ENCODE measurements at regions not wholly inside any gene's neighbourhood (a gene's known extent, or its start where the extent isn't known, plus 50 kb on each side); places are given as distances from the start of the nearest gene placed in this dataset.

GRCh38 chr11:28463826-28464225 is 355.6 kb downstream of the METTL15 start:
- Histone ChIP-seq H3K9me3 (ENCODE audit: low read length) (no peaks in the 10 kb centered on the region; the same call in 1 of the 2 replicates), H2AFZ (ENCODE audit: low read length) (no peak overlapping the region), H3F3A (ENCODE audit: low read length, unreplicated experiment) (no peaks in the 10 kb centered on the region), H3K9me2 (replicated peaks; ENCODE audit: low read length) (no peaks in the 10 kb centered on the region), H3K4me1 (ENCODE audit: insufficient read depth, low read length) (peaks cover 27% of the 10 kb centered on the region), H3K9ac (ENCODE audit: low read length) (no peak overlapping the region), H3K27me3 (ENCODE audit: low read length) (no peaks in the 10 kb centered on the region), H3K4me2 (ENCODE audit: low read length) (no peak overlapping the region), H3K27ac (ENCODE audit: low read length) (no peak overlapping the region), H3K4me3 (ENCODE audit: low read length) (no peak overlapping the region), H4K20me1 (ENCODE audit: low read length) (no peaks in the 10 kb centered on the region), H3K79me2 (ENCODE audit: low read length) (no peaks in the 10 kb centered on the region), H3K36me3 (ENCODE audit: low read depth, low read length) (no peaks in the 10 kb centered on the region)
- intact Hi-C loops (cut with micrococcal nuclease): loop anchor here (5.0 kb wide), 1 partner anchor 73 kb away; no protein-coding TSS in a partner anchor
- CTCF ChIA-PET: no interaction called here
- BruUV-seq (replicated peaks): no TSS peak
- TF ChIP-seq, protein P1, sequence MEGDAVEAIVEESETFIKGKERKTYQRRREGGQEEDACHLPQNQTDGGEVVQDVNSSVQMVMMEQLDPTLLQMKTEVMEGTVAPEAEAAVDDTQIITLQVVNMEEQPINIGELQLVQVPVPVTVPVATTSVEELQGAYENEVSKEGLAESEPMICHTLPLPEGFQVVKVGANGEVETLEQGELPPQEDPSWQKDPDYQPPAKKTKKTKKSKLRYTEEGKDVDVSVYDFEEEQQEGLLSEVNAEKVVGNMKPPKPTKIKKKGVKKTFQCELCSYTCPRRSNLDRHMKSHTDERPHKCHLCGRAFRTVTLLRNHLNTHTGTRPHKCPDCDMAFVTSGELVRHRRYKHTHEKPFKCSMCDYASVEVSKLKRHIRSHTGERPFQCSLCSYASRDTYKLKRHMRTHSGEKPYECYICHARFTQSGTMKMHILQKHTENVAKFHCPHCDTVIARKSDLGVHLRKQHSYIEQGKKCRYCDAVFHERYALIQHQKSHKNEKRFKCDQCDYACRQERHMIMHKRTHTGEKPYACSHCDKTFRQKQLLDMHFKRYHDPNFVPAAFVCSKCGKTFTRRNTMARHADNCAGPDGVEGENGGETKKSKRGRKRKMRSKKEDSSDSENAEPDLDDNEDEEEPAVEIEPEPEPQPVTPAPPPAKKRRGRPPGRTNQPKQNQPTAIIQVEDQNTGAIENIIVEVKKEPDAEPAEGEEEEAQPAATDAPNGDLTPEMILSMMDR (conservative IDR thresholded peaks at IDR 0.05; ENCODE audit: low read depth, low read length): no peak
- no peak for TF ChIP-seq EZH2phosphoT487 (IDR thresholded peaks at IDR 0.05; ENCODE audit: borderline replicate concordance, low read length)
- TF ChIP-seq EZH2 (IDR thresholded peaks at IDR 0.05; ENCODE audit: low read length, unreplicated experiment): no peak
- ATAC-seq (no peak), DNase-seq (no peak)
- POLR2A ChIA-PET (ENCODE audit: unreplicated experiment): no interaction called here

GRCh38 chr11:28461846-28462245 is 353.7 kb downstream of the METTL15 start:
- Histone ChIP-seq H3K4me2 (ENCODE audit: low read length) (peak overlapping the region; percentile 12; the same call in 1 of the 2 replicates), H3F3A (ENCODE audit: low read length, unreplicated experiment) (no peaks in the 10 kb centered on the region), H3K79me2 (ENCODE audit: low read length) (no peaks in the 10 kb centered on the region), H3K9ac (ENCODE audit: low read length) (no peak overlapping the region), H3K9me2 (replicated peaks; ENCODE audit: low read length) (no peaks in the 10 kb centered on the region), H3K27me3 (ENCODE audit: low read length) (no peaks in the 10 kb centered on the region), H3K9me3 (ENCODE audit: low read length) (no peaks in the 10 kb centered on the region; the same call in 1 of the 2 replicates), H4K20me1 (ENCODE audit: low read length) (no peaks in the 10 kb centered on the region), H2AFZ (ENCODE audit: low read length) (no peak overlapping the region), H3K4me3 (ENCODE audit: low read length) (no peak overlapping the region), H3K4me1 (ENCODE audit: insufficient read depth, low read length) (peaks cover 27% of the 10 kb centered on the region), H3K27ac (ENCODE audit: low read length) (no peak overlapping the region), H3K36me3 (ENCODE audit: low read depth, low read length) (no peaks in the 10 kb centered on the region)
- POLR2A ChIA-PET (ENCODE audit: unreplicated experiment): no interaction called here
- intact Hi-C loops (cut with micrococcal nuclease): loop anchor here (5.0 kb wide), 1 partner anchor 75 kb away; no protein-coding TSS in a partner anchor
- BruUV-seq (replicated peaks): no TSS peak
- peak; percentile 53 for DNase-seq
- ATAC-seq: peak; percentile 30; the same call in 1 of the 2 replicates
- TF ChIP-seq EZH2phosphoT487 (IDR thresholded peaks at IDR 0.05; ENCODE audit: borderline replicate concordance, low read length): no peak
- TF ChIP-seq, protein P1 (conservative IDR thresholded peaks at IDR 0.05; ENCODE audit: low read depth, low read length): no peak
- TF ChIP-seq EZH2 (IDR thresholded peaks at IDR 0.05; ENCODE audit: low read length, unreplicated experiment): no peak
- CTCF ChIA-PET: no interaction called here

DNA sequence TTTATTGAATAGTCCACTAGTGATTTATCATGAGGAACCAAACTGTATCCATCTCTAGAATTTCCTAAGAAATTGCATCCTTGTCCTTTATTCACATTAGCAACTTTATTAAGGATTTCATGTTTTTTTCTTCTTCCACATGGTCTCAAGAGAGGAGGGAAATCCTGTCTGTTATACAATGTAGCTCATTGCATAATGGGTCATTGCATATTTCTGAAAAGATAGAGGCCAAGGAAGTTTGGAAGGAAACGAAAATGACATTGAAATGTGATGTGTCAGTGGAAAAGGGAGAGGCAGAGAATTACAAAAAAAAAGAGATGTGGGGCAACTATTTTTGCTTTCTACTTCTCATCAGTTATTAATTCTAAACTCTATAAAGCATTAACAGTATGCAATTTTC is 353.1 kb downstream of the METTL15 start:
- Histone ChIP-seq H3K36me3 (ENCODE audit: low read depth, low read length) (no peaks in the 10 kb centered on the region), H3K9me2 (replicated peaks; ENCODE audit: low read length) (no peaks in the 10 kb centered on the region), H3K4me1 (ENCODE audit: insufficient read depth, low read length) (peaks cover 27% of the 10 kb centered on the region), H3K4me3 (ENCODE audit: low read length) (no peak overlapping the region), H3K9me3 (ENCODE audit: low read length) (no peaks in the 10 kb centered on the region; the same call in 1 of the 2 replicates), H3K79me2 (ENCODE audit: low read length) (no peaks in the 10 kb centered on the region), H3K27me3 (ENCODE audit: low read length) (no peaks in the 10 kb centered on the region), H3K27ac (ENCODE audit: low read length) (no peak overlapping the region), H3K9ac (ENCODE audit: low read length) (no peak overlapping the region), H3F3A (ENCODE audit: low read length, unreplicated experiment) (no peaks in the 10 kb centered on the region), H4K20me1 (ENCODE audit: low read length) (no peaks in the 10 kb centered on the region), H3K4me2 (ENCODE audit: low read length) (peak overlapping the region; percentile 12; the same call in 1 of the 2 replicates), H2AFZ (ENCODE audit: low read length) (no peak overlapping the region)
- intact Hi-C loops (cut with micrococcal nuclease): loop anchor here (5.0 kb wide), 1 partner anchor 76 kb away; no protein-coding TSS in a partner anchor
- BruUV-seq (replicated peaks): no TSS peak
- peak; percentile 44 for DNase-seq
- ChIA-PET CTCF (no interaction called here), POLR2A (ENCODE audit: unreplicated experiment) (no interaction called here)
- ATAC-seq: no peak
- TF ChIP-seq EZH2phosphoT487 (IDR thresholded peaks at IDR 0.05; ENCODE audit: borderline replicate concordance, low read length) (no peak), EZH2 (IDR thresholded peaks at IDR 0.05; ENCODE audit: low read length, unreplicated experiment) (no peak)
- TF ChIP-seq, protein P1 (conservative IDR thresholded peaks at IDR 0.05; ENCODE audit: low read depth, low read length): no peak
